Kidney glomerular epithelial cell (primary cell): ENCODE measurements at regions not wholly inside any gene's neighbourhood (a gene's known extent, or its start where the extent isn't known, plus 50 kb on each side); places are given as distances from the start of the nearest gene placed in this dataset.

ENCODE experiments used
- DNase-seq: peaks from one replicate; lab custom pipeline; 2025; lab: John Stamatoyannopoulos, UW

- DNase-seq, result no peak
These were observed 100.2 kb downstream of the GGTLC2 start for GRCh38 chr22:22744412-22745224.

- DNase-seq, result no peak
These were observed 101.0 kb downstream of the GGTLC2 start for GRCh38 chr22:22745225-22746060.

- DNase-seq, result no peak
These were observed 101.9 kb downstream of the GGTLC2 start for GRCh38 chr22:22746061-22746962.

- no peak for DNase-seq
These were observed 102.8 kb downstream of the GGTLC2 start for GRCh38 chr22:22746963-22747933.

GRCh38 chr22:22748297-22748743, 103.9 kb downstream of the GGTLC2 start:
- peak; percentile 19 for DNase-seq

GRCh38 chr22:22748756-22749155, 104.3 kb downstream of the GGTLC2 start:
- DNase-seq, result no peak

GRCh38 chr22:22749167-22749758, 104.8 kb downstream of the GGTLC2 start:
- DNase-seq, result no peak

GRCh38 chr22:22750335-22751042, 106.1 kb downstream of the GGTLC2 start:
- DNase-seq, result no peak

GRCh38 chr22:22751043-22751603, 106.7 kb downstream of the GGTLC2 start:
- no peak for DNase-seq

- DNase-seq, result no peak
These were observed 107.8 kb downstream of the GGTLC2 start for GRCh38 chr22:22752199-22752555.

GRCh38 chr22:22752556-22753477, 108.4 kb downstream of the GGTLC2 start:
- no peak for DNase-seq

- DNase-seq, result peak; percentile 16
These were observed 109.3 kb downstream of the GGTLC2 start for GRCh38 chr22:22753526-22754267.

GRCh38 chr22:22754268-22754657, 109.8 kb downstream of the GGTLC2 start:
- no peak for DNase-seq

GRCh38 chr22:22754961-22755777, 110.8 kb downstream of the GGTLC2 start:
- no peak for DNase-seq

GRCh38 chr22:22755778-22756100, 111.3 kb downstream of the GGTLC2 start:
- no peak for DNase-seq

- DNase-seq, result no peak
These were observed 111.7 kb downstream of the GGTLC2 start for GRCh38 chr22:22756109-22756508.
